Small intestine (tissue), 7 donors: ENCODE measurements at regions not wholly inside any gene's neighbourhood (a gene's known extent, or its start where the extent isn't known, plus 50 kb on each side); places are given as distances from the start of the nearest gene placed in this dataset.

ENCODE experiments used
- DNase-seq, 2 donors: peaks; one replicate each; pipeline versions ENCODE4 v3.0.0 to v3.0.0-alpha.2; 2013
- FAIRE-seq: peaks from 2 replicates; lab custom pipeline; 2012; peaks lifted over from hg19 to GRCh38; lab: Jason Lieb, UNC
- H3K27ac ChIP-seq, 3 donors: one replicate each; pipeline ENCODE4 v1.5.1; 2013; ENCODE audit warnings: low read length in 2 of 3, mild to moderate bottlenecking in 2 of 3, control low read depth in 1 of 3, inconsistent platforms in 1 of 3, low read depth in 1 of 3, moderate library complexity in 1 of 3
- H3K27me3 ChIP-seq, 3 donors: one replicate each; pipeline ENCODE4 v1.6.1; 2013; ENCODE audit warnings: low read length in 3 of 3, inconsistent platforms in 1 of 3; ENCODE audit not compliant: control insufficient read depth in 3 of 3, insufficient read depth in 3 of 3
- H3K36me3 ChIP-seq, 3 donors: one replicate each; pipeline ENCODE4 v1.6.1; 2013; ENCODE audit warnings: low read length in 3 of 3, inconsistent platforms in 1 of 3, low read depth in 1 of 3, mild to moderate bottlenecking in 1 of 3, moderate library complexity in 1 of 3; ENCODE audit not compliant: control insufficient read depth in 3 of 3, insufficient read depth in 2 of 3
- H3K4me1 ChIP-seq, 3 donors: one replicate each; pipeline ENCODE4 v1.6.1; 2013; ENCODE audit warnings: low read length in 2 of 3, inconsistent platforms in 1 of 3, low read depth in 1 of 3, mild to moderate bottlenecking in 1 of 3, moderate library complexity in 1 of 3; ENCODE audit not compliant: control insufficient read depth in 3 of 3, insufficient read depth in 2 of 3
- H3K4me3 ChIP-seq, 3 donors: one replicate each; pipeline ENCODE4 v1.5.1; 2013; ENCODE audit warnings: low read length in 3 of 3, control low read depth in 1 of 3, inconsistent platforms in 1 of 3, low read depth in 1 of 3, mild to moderate bottlenecking in 1 of 3, moderate library complexity in 1 of 3
- H3K9me3 ChIP-seq, 2 donors: one replicate each; pipeline ENCODE4 v1.6.1; 2013; ENCODE audit warnings: low read depth in 1 of 2, low read length in 1 of 2; ENCODE audit not compliant: control insufficient read depth in 2 of 2, insufficient read depth in 1 of 2
- WGBS, 3 donors: extraction: QIAGEN DNeasy Blood & Tissue Kit; methylation state at CpG; one replicate each; pipeline ENCODE4 v1.1.7; 2013; 5-methylcytosine and 5-hydroxymethylcytosine counted together
- donor health status: healthy with polysubstance abuse.
- donor health status: control.
- donor health status: control.
- donor health status: Bipolar disorder and iron deficiency.
- donor health status: healthy.

DNA sequence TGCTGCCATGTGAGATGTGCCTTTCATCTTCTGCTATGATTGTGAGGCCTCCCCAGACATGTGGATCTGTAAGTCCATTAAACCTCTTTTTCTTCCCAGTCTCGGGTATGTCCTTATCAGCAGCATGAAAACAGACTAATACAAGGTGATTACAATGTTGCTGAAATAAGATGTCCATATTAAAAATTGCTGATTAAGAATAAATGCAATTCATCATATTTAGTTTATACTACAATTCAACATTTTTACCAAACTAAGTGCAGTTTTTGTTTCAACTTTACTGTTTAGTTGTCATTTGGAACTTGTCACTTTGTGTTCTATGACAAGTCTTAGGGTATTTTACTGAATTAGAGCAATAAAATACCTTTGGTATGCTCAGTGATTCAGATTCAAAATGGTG, 127.6 kb upstream of the TMCO5A start:
- 32 to 55% (median 54%) methylated on average over 1 of the region's 1 CpG for WGBS, 3 donors
- no peaks in the 10 kb centered on the region for H3K4me1 ChIP-seq
- FAIRE-seq (no peak), DNase-seq (no peak)
- H3K4me3 ChIP-seq = no peak overlapping the region
- no peak overlapping the region for H3K27ac ChIP-seq
- no peaks in the 10 kb centered on the region for H3K9me3 ChIP-seq
- H3K27me3 ChIP-seq = no peaks in the 10 kb centered on the region
- H3K36me3 ChIP-seq = no peaks in the 10 kb centered on the region

DNA sequence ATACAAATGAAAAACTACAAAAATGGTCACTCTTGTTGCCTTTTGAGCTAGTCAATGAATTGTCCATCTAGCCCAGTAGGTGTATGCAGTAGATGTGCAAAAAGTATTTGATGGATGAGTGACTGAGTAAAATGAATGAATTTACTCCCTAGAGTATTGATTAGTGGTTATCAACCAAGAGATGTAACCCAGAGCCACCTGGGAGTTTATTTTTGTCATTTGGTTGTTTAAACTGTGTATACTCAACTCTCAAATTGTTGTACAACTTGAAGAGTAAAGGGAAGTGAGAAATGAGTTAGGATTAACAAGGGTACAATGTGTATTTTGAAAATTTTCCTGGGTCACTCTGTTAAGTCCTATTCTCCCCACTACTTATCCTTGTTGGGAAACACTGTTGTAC, 124.1 kb upstream of the TMCO5A start:
- no peaks in the 10 kb centered on the region for H3K4me1 ChIP-seq
- DNase-seq = no peak
- H3K4me3 ChIP-seq = no peak overlapping the region
- H3K27me3 ChIP-seq = no peaks in the 10 kb centered on the region
- no peaks in the 10 kb centered on the region for H3K36me3 ChIP-seq
- H3K9me3 ChIP-seq = no peaks in the 10 kb centered on the region
- no peak overlapping the region for H3K27ac ChIP-seq
- no peak for FAIRE-seq

DNA sequence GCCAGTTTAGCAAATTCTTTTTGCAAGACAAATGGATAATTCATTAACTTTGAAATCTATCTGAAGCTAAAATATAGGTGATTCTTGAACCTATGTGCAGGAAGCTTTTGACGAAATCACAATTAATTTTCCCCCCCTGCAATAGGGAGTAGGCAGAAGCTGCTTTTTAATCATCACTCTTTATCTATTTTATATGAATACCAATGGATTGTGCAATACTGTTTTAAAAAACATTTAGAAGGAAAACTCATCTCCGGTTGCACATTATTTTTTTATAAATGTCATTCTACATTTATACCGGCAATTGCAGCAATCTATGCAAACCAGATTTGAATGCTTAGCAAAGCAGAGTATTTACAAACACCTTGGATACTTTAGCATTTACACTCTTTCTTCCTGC, 121.1 kb upstream of the TMCO5A start:
- WGBS, 3 donors = 90 to 96% (median 93%) methylated on average over 3 of the region's 3 CpGs
- H3K9me3 ChIP-seq = no peaks in the 10 kb centered on the region
- FAIRE-seq = no peak

DNA sequence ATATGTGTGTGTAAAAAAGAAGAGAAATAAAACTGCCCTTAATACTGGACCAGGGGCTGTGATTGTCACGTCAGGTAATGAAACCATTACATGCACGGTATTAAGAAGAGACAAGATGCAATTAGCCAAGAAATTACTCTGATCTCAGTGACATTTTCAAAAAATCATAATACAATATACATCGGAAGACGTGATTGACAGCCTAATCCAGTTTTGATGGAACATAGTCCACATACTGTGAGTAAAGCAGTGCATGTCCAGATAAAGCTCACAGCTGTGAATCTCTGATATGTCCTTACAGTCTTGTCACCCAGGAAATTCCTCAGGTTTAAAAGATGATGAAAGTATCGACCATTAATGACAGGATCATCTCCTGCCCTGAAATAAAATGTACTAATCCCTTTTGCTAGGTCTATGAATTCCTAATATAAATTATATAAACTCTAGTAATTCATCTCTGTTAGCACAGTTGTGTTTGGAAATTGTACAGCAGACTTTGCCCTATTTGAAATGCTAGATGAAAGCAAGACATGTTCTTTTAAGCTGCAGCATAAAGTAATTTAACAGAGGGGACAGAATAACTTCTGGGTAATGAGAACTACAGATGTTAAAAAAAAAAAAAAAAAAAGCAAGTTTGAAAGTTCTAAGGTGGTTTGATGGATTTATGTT, 119.5 kb upstream of the TMCO5A start:
- Histone ChIP-seq H3K4me3 (no peak overlapping the region), H3K4me1 (no peaks in the 10 kb centered on the region), H3K27me3 (peaks cover 0 to 2% (median 0%) of the 10 kb centered on the region in 3 donors), H3K36me3 (no peaks in the 10 kb centered on the region), H3K9me3 (no peaks in the 10 kb centered on the region), H3K27ac (no peak overlapping the region)
- DNase-seq (no peak), FAIRE-seq (no peak)
- WGBS, 3 donors = 12 to 59% (median 38%) methylated on average over 5 of the region's 5 CpGs

More for the DNA sequence above, 121.1 kb upstream of the TMCO5A start:
- no peaks in the 10 kb centered on the region for H3K4me1 ChIP-seq
- no peak overlapping the region for H3K4me3 ChIP-seq
- DNase-seq = no peak
- no peak overlapping the region for H3K27ac ChIP-seq
- H3K36me3 ChIP-seq = no peaks in the 10 kb centered on the region
- H3K27me3 ChIP-seq = peaks cover 0 to 2% (median 0%) of the 10 kb centered on the region in 3 donors

DNA sequence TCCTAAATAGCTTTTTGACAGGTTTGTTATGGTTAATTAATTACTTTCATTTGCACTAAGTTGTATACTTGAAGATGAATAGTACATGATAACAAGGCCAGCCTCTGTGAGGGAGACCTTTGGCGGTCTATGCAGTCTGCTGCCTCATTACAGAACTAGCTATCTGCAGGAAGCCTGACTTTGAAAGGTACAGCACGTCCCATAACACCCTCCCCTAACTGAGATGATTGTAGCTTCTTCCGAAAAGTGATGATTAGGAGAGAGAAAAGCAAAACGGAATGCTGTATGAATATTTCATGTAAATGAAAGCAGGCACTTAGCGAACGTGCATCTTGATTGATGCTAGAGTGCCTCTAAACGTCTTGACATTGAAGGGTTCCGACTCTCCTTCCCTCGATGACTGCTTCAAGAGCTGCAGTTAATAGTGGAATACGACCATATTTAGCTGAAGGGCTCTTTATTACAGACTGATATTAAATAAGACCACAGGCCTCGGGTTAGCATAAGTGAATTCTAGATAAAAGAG, 116.2 kb upstream of the TMCO5A start:
- Histone ChIP-seq H3K27me3 (peaks cover 0 to 2% (median 0%) of the 10 kb centered on the region in 3 donors), H3K4me1 (no peaks in the 10 kb centered on the region), H3K27ac (no peak overlapping the region), H3K9me3 (no peaks in the 10 kb centered on the region), H3K36me3 (no peaks in the 10 kb centered on the region), H3K4me3 (no peak overlapping the region)
- no peak for FAIRE-seq
- WGBS, 3 donors = 72 to 83% (median 78%) methylated on average over 11 of the region's 11 CpGs
- DNase-seq = no peak

DNA sequence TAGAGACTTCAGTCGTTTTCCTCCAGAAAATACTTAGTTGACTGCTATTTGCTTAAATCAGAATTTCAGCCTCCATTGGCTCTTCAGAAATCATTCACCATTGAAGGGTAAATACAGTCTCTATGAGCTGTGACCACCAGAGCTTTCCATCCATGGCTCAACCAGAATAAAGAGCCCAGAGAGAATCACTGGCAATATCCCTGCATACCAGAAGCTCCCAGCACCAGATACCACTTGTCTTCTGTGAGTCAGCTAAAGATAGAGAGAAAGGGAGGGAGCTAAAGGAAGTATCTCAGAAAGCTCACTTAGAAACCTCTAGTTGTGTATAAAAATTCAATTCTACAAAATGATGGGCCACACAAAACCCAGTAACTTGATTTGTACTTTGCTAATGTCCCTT, 115.2 kb upstream of the TMCO5A start:
- no peak overlapping the region for H3K4me3 ChIP-seq
- H3K9me3 ChIP-seq = no peaks in the 10 kb centered on the region
- WGBS, 3 donors = 52 to 68% (median 56%) methylated on average over 1 of the region's 1 CpG
- no peaks in the 10 kb centered on the region for H3K4me1 ChIP-seq
- no peaks in the 10 kb centered on the region for H3K36me3 ChIP-seq
- no peak for DNase-seq
- no peak overlapping the region for H3K27ac ChIP-seq
- peaks cover 0 to 2% (median 0%) of the 10 kb centered on the region in 3 donors for H3K27me3 ChIP-seq
- FAIRE-seq = no peak

DNA sequence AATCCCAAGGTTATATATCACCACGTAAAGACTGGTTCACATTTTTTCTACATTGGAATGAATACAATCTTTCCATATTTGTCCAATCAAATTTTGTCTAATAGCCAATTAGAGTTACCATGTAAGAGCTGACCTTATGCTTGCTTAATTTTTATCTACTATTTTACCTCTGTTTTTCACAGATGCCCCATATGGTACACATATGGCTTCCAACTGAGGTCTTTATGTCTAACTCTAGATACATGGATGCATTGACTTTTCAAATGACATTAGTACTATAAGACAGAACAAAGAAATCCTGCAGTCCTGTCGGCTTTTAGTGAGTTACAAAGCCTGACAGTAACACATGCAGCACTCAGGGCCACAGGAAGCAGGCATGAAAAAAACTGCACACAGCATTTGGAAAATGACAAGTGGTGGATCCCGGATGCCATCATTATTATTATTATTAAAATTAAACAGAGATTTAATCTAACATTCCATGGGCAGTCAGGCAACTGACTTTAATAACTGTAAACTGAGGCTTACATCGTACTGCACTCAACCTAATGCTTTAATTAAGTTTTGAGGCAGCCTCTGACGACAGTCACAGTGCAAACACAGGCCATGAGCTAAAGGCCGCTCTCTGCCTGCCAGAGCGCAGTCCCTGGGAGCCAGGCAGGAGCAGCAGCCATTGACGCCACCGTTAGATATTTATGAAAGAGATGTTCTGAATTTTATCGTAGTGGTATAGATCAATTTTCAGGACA, 113.9 kb upstream of the TMCO5A start:
- WGBS, 3 donors = 79 to 83% (median 80%) methylated on average over 10 of the region's 10 CpGs
- H3K36me3 ChIP-seq = no peaks in the 10 kb centered on the region
- no peak overlapping the region for H3K27ac ChIP-seq
- FAIRE-seq (no peak), DNase-seq (no peak)
- H3K9me3 ChIP-seq = no peaks in the 10 kb centered on the region
- H3K27me3 ChIP-seq = peaks cover 0 to 2% (median 0%) of the 10 kb centered on the region in 3 donors
- no peaks in the 10 kb centered on the region for H3K4me1 ChIP-seq
- no peak overlapping the region for H3K4me3 ChIP-seq

DNA sequence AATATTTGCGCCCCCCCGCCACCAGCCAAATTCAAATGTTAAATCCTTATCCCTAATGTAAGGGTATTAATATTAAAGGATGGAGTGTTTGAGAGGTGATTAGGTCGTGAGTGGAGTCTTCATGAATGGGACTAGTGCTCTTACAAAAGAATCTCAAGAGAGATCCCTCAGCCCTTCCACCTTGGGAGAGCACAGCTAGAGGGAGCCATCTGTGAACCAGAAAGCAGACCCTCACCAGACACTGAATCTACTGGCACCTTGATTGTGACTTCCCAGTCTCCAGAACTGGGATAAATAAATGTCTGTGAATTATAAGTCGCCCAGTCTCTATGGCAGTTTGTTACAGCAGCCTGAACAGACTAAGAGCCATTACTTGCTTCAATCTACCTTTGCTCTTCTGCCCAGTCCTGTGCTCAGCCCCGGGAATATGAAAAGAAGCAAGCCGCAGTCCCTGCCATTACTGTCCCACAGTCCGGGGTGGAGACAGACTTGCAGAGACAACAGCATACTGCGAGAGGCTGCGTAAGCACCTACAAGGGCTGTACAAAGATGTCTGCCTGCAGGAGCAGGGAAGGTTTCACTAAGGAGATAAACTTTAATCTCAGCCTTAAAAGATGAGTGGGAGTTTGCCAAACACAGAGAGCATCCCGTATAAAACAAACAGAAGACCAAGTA, 110.7 kb upstream of the TMCO5A start:
- FAIRE-seq (no peak), DNase-seq (no peak)
- H3K36me3 ChIP-seq = no peaks in the 10 kb centered on the region
- H3K27ac ChIP-seq = no peak overlapping the region
- no peaks in the 10 kb centered on the region for H3K4me1 ChIP-seq
- H3K9me3 ChIP-seq = no peaks in the 10 kb centered on the region
- H3K4me3 ChIP-seq = no peak overlapping the region
- no peaks in the 10 kb centered on the region for H3K27me3 ChIP-seq
- 79 to 83% (median 80%) methylated on average over 10 of the region's 10 CpGs for WGBS, 3 donors
